ENCODE measurements at regions not wholly inside any gene's neighbourhood (a gene's known extent, or its start where the extent isn't known, plus 50 kb on each side); places are given as distances from the start of the nearest gene placed in this dataset.

DNA sequence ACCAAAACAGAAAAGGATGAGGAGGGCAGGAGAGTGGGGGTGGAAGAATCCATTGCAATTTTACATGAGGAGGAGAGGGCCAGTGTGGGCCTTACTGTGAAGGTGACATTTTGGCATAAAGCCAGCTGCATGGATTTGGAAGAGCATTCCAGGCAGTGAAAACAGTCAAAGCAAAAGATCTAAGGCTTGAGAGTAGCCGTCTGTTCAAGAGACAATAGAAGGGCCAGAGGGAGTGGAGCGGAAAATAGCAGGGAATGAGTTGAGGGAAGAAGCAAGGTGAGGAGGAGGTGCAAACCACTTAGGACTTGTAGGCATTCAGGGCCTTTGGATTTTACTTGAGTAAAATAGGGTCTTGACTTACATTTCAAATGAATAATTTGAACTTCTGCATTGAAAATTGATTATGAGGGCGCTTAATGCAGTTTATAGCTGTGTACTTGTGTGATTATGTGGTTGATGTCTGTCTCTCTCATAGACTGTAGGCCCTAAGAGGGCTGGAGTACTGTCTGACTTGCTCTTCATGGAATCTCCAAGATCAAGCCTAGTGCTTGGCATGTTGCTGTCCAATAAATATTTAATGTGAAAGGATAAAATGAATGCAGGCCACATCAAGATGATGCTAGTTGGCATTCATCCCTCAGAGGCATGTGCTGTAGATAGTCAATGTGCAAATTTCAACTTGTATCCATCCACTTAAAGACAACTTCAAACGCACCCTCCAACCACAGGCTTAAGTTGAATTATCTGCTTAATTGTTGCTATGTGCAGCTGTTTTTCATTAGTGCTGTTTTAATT, 772.1 kb upstream of the RBFOX1 start:
- TF ChIP-seq TAF1 (IDR thresholded peaks at IDR 0.05; ENCODE audit: borderline replicate concordance, insufficient read depth, low read length) (no peak), POLR2AphosphoS5 (IDR thresholded peaks at IDR 0.05; ENCODE audit: low read depth, low read length) (no peak), FOXP2 (optimal IDR thresholded peaks at IDR 0.05; ENCODE audit: borderline replicate concordance, extremely low read depth, extremely low read length, insufficient read depth) (no peak), SIN3A (IDR thresholded peaks at IDR 0.05; ENCODE audit: borderline replicate concordance, insufficient read depth, low read length) (no peak)
- TF ChIP-seq, protein P1, sequence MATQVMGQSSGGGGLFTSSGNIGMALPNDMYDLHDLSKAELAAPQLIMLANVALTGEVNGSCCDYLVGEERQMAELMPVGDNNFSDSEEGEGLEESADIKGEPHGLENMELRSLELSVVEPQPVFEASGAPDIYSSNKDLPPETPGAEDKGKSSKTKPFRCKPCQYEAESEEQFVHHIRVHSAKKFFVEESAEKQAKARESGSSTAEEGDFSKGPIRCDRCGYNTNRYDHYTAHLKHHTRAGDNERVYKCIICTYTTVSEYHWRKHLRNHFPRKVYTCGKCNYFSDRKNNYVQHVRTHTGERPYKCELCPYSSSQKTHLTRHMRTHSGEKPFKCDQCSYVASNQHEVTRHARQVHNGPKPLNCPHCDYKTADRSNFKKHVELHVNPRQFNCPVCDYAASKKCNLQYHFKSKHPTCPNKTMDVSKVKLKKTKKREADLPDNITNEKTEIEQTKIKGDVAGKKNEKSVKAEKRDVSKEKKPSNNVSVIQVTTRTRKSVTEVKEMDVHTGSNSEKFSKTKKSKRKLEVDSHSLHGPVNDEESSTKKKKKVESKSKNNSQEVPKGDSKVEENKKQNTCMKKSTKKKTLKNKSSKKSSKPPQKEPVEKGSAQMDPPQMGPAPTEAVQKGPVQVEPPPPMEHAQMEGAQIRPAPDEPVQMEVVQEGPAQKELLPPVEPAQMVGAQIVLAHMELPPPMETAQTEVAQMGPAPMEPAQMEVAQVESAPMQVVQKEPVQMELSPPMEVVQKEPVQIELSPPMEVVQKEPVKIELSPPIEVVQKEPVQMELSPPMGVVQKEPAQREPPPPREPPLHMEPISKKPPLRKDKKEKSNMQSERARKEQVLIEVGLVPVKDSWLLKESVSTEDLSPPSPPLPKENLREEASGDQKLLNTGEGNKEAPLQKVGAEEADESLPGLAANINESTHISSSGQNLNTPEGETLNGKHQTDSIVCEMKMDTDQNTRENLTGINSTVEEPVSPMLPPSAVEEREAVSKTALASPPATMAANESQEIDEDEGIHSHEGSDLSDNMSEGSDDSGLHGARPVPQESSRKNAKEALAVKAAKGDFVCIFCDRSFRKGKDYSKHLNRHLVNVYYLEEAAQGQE (IDR thresholded peaks at IDR 0.05; ENCODE audit: insufficient read depth in 1 of 2, low read depth in 2 of 2, low read length in 2 of 2), result no peak
